NCI-H2196 treated with DMSO at 0.1 percent for 48 hours (cell line): ENCODE measurements at regions not wholly inside any gene's neighbourhood (a gene's known extent, or its start where the extent isn't known, plus 50 kb on each side); places are given as distances from the start of the nearest gene placed in this dataset.
A peak's percentile ranks its signal among the peaks of the same experiment; 100 is the strongest.
"Not testable (repeated sequence)": the region's sequence is repeated elsewhere in the genome, so short reads cannot be mapped to it uniquely, and the experiment has no call there.

Experiments used
- DNase-seq: peaks from one replicate; lab custom pipeline; 2025; ENCODE audit not compliant: unreplicated experiment; lab: John Stamatoyannopoulos, UW

- DNase-seq = no peak
Measured at GRCh38 chr22:46040471-46041465, 63.8 kb upstream of the WNT7B start.

GRCh38 chr22:46041642-46042041 lies 64.7 kb upstream of the WNT7B start:
- DNase-seq = no peak

GRCh38 chr22:46042786-46043185 lies 65.8 kb upstream of the WNT7B start:
- no peak for DNase-seq

- DNase-seq = no peak
Measured at GRCh38 chr22:46043339-46043738, 66.4 kb upstream of the WNT7B start.

- DNase-seq = peak; percentile 68
Measured at GRCh38 chr22:46043816-46044620, 67.1 kb upstream of the WNT7B start.

- no peak for DNase-seq
Measured at GRCh38 chr22:46044621-46045458, 67.9 kb upstream of the WNT7B start.

GRCh38 chr22:46045459-46046298 lies 68.7 kb upstream of the WNT7B start:
- no peak for DNase-seq

GRCh38 chr22:46046299-46046685 lies 69.3 kb upstream of the WNT7B start:
- no peak for DNase-seq

GRCh38 chr22:46047226-46047625 lies 70.3 kb upstream of the WNT7B start:
- no peak for DNase-seq

- no peak for DNase-seq
Measured at GRCh38 chr22:46047841-46048595, 71.1 kb upstream of the WNT7B start.

- DNase-seq = not testable (repeated sequence)
Measured at GRCh38 chr22:46048661-46049060, 71.7 kb upstream of the WNT7B start.

GRCh38 chr22:46049726-46050450 lies 72.9 kb upstream of the WNT7B start:
- DNase-seq = no peak

GRCh38 chr22:46050451-46050845 lies 73.5 kb upstream of the WNT7B start:
- no peak for DNase-seq

- DNase-seq = no peak
Measured at GRCh38 chr22:46050916-46051614, 74.1 kb upstream of the WNT7B start.

GRCh38 chr22:46051646-46052045 lies 74.7 kb upstream of the WNT7B start:
- no peak for DNase-seq

GRCh38 chr22:46052331-46052771 lies 75.4 kb upstream of the WNT7B start:
- no peak for DNase-seq

- peak; percentile 72 for DNase-seq
Measured at GRCh38 chr22:46052801-46053562, 76.0 kb upstream of the WNT7B start.
